ENCODE measurements at regions not wholly inside any gene's neighbourhood (a gene's known extent, or its start where the extent isn't known, plus 50 kb on each side); places are given as distances from the start of the nearest gene placed in this dataset.

- no peak for DNase-seq (ENCODE audit: extremely low spot score, unreplicated experiment)
- no peak overlapping the region for H3K4me3 Mint-ChIP-seq (ENCODE audit: unreplicated experiment)
- H3K9me3 Mint-ChIP-seq (ENCODE audit: unreplicated experiment), result peaks cover 14% of the 10 kb centered on the region
- TF ChIP-seq, protein P1, sequence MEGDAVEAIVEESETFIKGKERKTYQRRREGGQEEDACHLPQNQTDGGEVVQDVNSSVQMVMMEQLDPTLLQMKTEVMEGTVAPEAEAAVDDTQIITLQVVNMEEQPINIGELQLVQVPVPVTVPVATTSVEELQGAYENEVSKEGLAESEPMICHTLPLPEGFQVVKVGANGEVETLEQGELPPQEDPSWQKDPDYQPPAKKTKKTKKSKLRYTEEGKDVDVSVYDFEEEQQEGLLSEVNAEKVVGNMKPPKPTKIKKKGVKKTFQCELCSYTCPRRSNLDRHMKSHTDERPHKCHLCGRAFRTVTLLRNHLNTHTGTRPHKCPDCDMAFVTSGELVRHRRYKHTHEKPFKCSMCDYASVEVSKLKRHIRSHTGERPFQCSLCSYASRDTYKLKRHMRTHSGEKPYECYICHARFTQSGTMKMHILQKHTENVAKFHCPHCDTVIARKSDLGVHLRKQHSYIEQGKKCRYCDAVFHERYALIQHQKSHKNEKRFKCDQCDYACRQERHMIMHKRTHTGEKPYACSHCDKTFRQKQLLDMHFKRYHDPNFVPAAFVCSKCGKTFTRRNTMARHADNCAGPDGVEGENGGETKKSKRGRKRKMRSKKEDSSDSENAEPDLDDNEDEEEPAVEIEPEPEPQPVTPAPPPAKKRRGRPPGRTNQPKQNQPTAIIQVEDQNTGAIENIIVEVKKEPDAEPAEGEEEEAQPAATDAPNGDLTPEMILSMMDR (IDR thresholded peaks at IDR 0.05), result no peak
- H3K27me3 Mint-ChIP-seq (ENCODE audit: unreplicated experiment), result no peaks in the 10 kb centered on the region
- no peak overlapping the region for H3K27ac Mint-ChIP-seq (ENCODE audit: unreplicated experiment)
- H3K4me1 Mint-ChIP-seq (ENCODE audit: unreplicated experiment), result peaks cover 40% of the 10 kb centered on the region
- peaks cover 2% of the 10 kb centered on the region for H3K36me3 Mint-ChIP-seq (ENCODE audit: unreplicated experiment)
Observed at GRCh38 chr12:46917821-46918220, 92.0 kb upstream of the SLC38A4 start.

DNA sequence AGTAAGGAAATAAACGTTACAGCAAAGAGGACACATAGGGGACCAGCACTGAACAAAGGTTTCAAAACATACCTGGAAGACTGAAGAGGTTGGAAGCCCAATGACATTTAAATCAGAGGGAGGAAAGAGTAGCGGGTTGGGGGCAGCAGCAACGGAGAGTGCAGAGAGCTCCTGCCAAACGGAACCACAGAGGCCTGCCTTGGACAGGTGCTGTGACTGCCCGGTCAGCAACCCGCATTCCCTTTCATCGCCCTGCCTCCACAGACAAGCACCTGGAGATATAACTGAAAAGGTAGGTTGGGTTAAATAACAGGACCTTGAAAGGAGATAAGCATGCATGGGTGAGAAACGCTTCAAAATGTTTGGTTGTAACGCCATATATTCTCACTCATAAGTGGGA, 92.8 kb upstream of the SLC38A4 start:
- peaks cover 2% of the 10 kb centered on the region for H3K36me3 Mint-ChIP-seq (ENCODE audit: unreplicated experiment)
- H3K9me3 Mint-ChIP-seq (ENCODE audit: unreplicated experiment), result peaks cover 9% of the 10 kb centered on the region
- DNase-seq (ENCODE audit: extremely low spot score, unreplicated experiment), result no peak
- no peak overlapping the region for H3K27ac Mint-ChIP-seq (ENCODE audit: unreplicated experiment)
- TF ChIP-seq, protein P1 (IDR thresholded peaks at IDR 0.05), result no peak
- H3K4me3 Mint-ChIP-seq (ENCODE audit: unreplicated experiment), result no peak overlapping the region
- H3K27me3 Mint-ChIP-seq (ENCODE audit: unreplicated experiment), result no peaks in the 10 kb centered on the region
- peaks cover 40% of the 10 kb centered on the region for H3K4me1 Mint-ChIP-seq (ENCODE audit: unreplicated experiment)

DNA sequence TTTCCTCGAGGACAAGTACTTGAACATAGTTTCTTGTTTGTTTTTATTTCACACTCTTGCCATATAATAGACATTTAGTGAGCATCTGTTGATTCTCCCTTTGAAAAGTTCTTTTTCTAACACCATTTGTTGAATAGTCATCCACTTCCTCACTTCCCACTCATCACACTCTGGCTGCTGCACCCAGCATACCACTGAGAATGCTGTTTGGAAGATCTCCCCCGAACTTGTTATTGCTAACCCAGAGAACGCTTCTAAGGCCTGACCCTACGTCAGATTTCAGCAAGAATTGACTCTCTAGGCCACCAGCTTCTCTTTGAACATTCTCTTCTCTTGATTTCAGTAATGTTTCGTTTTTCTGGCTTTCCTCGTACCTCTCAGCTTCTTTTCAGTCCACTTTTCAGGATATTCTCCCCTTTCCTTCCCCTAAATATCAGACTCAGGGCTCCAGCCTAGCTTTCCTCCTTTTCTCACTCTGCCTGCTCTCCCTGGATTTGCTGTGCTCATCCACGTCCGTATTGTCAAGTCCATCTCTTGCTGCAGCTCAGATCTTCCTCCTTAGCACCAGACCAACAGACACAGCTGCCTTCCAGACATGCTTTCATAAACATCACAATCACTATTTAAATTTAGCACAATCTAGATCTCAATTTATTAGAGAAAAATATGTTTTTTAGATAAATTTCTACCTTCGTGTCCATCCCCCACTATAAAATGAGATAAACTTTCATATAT, 94.0 kb upstream of the SLC38A4 start:
- Mint-ChIP-seq H3K27ac (ENCODE audit: unreplicated experiment) (no peak overlapping the region), H3K4me3 (ENCODE audit: unreplicated experiment) (no peak overlapping the region), H3K36me3 (ENCODE audit: unreplicated experiment) (no peaks in the 10 kb centered on the region), H3K9me3 (ENCODE audit: unreplicated experiment) (peaks cover 9% of the 10 kb centered on the region), H3K27me3 (ENCODE audit: unreplicated experiment) (no peaks in the 10 kb centered on the region), H3K4me1 (ENCODE audit: unreplicated experiment) (peaks cover 35% of the 10 kb centered on the region)
- no peak for DNase-seq (ENCODE audit: extremely low spot score, unreplicated experiment)
- TF ChIP-seq, protein P1 (IDR thresholded peaks at IDR 0.05), result no peak

- peaks cover 29% of the 10 kb centered on the region for H3K4me1 Mint-ChIP-seq (ENCODE audit: unreplicated experiment)
- no peak for DNase-seq (ENCODE audit: extremely low spot score, unreplicated experiment)
- TF ChIP-seq, protein P1 (IDR thresholded peaks at IDR 0.05), result no peak
- no peaks in the 10 kb centered on the region for H3K36me3 Mint-ChIP-seq (ENCODE audit: unreplicated experiment)
- H3K9me3 Mint-ChIP-seq (ENCODE audit: unreplicated experiment), result peaks cover 9% of the 10 kb centered on the region
- H3K4me3 Mint-ChIP-seq (ENCODE audit: unreplicated experiment), result no peak overlapping the region
- H3K27me3 Mint-ChIP-seq (ENCODE audit: unreplicated experiment), result no peaks in the 10 kb centered on the region
- no peak overlapping the region for H3K27ac Mint-ChIP-seq (ENCODE audit: unreplicated experiment)
Observed at GRCh38 chr12:46920499-46920898, 94.7 kb upstream of the SLC38A4 start.

DNA sequence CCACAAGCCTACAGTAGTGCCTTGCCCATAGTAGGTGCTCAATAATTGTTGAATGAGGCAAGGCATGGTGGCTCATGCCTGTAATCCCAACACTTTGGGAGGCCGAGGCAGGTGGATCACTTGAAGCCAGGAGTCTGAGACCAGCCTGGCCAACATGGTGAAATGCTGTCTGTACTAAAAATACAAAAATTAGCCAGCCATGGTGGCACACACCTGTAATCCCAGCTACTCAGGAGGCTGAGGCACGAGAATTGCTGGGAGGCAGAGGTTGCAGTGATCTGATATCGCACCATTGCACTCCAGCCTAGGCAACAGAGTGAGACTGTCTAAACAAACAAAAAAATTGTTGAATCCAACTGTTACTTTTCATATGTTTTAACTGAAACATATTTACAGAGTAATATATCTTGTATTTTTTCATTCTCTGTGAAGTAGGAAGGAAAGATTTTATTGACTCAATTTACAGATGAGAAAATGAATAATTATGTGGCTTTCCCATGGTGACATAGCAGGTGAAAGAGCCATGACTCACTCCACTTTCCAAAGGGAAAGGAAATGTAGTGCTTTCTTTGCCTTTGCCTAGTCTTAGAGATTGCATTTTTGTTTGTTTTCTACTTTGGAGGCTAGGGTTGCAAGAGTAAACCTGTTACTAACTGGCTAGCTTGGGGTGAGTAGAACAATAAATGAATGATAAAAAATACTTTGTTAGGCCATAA, 95.4 kb upstream of the SLC38A4 start:
- Mint-ChIP-seq H3K9me3 (ENCODE audit: unreplicated experiment) (peaks cover 15% of the 10 kb centered on the region), H3K27ac (ENCODE audit: unreplicated experiment) (no peak overlapping the region), H3K4me3 (ENCODE audit: unreplicated experiment) (no peak overlapping the region), H3K27me3 (ENCODE audit: unreplicated experiment) (no peaks in the 10 kb centered on the region), H3K4me1 (ENCODE audit: unreplicated experiment) (peaks cover 22% of the 10 kb centered on the region), H3K36me3 (ENCODE audit: unreplicated experiment) (peaks cover under 1% of the 10 kb centered on the region)
- DNase-seq (ENCODE audit: extremely low spot score, unreplicated experiment), result no peak
- TF ChIP-seq, protein P1 (IDR thresholded peaks at IDR 0.05), result no peak
